Colonic mucosa (tissue), 4 donors: ENCODE measurements at regions not wholly inside any gene's neighbourhood (a gene's known extent, or its start where the extent isn't known, plus 50 kb on each side); places are given as distances from the start of the nearest gene placed in this dataset.

ENCODE experiments used
- DNase-seq: peaks from one replicate; pipeline ENCODE4 v3.0.0-alpha.2; 2020
- H3K27ac ChIP-seq: fragments of 200-600 bp; one replicate; pipeline ENCODE4 v1.8.0; 2021
- H3K27me3 ChIP-seq: fragments of 200-600 bp; one replicate; pipeline ENCODE4 v1.8.0; 2021
- H3K36me3 ChIP-seq: fragments of 200-600 bp; one replicate; pipeline ENCODE4 v1.8.0; 2021
- H3K4me1 ChIP-seq: fragments of 200-600 bp; one replicate; pipeline ENCODE4 v1.8.0; 2021; ENCODE audit warnings: mild to moderate bottlenecking
- H3K4me3 ChIP-seq: fragments of 200-600 bp; one replicate; pipeline ENCODE4 v1.8.0; 2021
- H3K9ac ChIP-seq, 2 donors: one replicate each; pipeline ENCODE4 v1.7.0; 2013; ENCODE audit warnings: control low read depth in 2 of 2, low read depth in 2 of 2, low read length in 2 of 2
- H3K9me3 ChIP-seq: fragments of 200-600 bp; one replicate; pipeline ENCODE4 v1.8.0; 2021
- CTCF ChIP-seq: fragments of 200-600 bp; IDR thresholded peaks from one replicate; pipeline ENCODE4 v1.8.0; 2022; ENCODE audit warnings: antibody characterized with exemption, mild to moderate bottlenecking
- intact Hi-C: fragments of 100-400 bp; cut with DNase I; formaldehyde crosslinking; loops from one replicate; pipeline ENCODE4 v1.14.1; 2022
- donor health status: healthy.
- donor health status: DM: no; HTN: no; CAD: no.
- donor health status: DM: no; HTN: no; CAD: no.

GRCh38 chr12:94793191-94793595, 142.8 kb upstream of the TMCC3 start:
- Histone ChIP-seq H3K4me3 (no peak overlapping the region), H3K27me3 (no peaks in the 10 kb centered on the region), H3K9ac (no peak overlapping the region), H3K4me1 (no peaks in the 10 kb centered on the region), H3K27ac (no peak overlapping the region), H3K36me3 (no peaks in the 10 kb centered on the region), H3K9me3 (no peaks in the 10 kb centered on the region)
- no peak for DNase-seq
- no peak for TF ChIP-seq CTCF
- intact Hi-C loops: no loop called here

GRCh38 chr12:94792693-94793092, 142.3 kb upstream of the TMCC3 start:
- Histone ChIP-seq H3K4me1 (no peaks in the 10 kb centered on the region), H3K27me3 (no peaks in the 10 kb centered on the region), H3K36me3 (no peaks in the 10 kb centered on the region), H3K27ac (no peak overlapping the region), H3K9me3 (no peaks in the 10 kb centered on the region), H3K9ac (no peak overlapping the region), H3K4me3 (no peak overlapping the region)
- DNase-seq: no peak
- no peak for TF ChIP-seq CTCF
- intact Hi-C loops: no loop called here

DNA sequence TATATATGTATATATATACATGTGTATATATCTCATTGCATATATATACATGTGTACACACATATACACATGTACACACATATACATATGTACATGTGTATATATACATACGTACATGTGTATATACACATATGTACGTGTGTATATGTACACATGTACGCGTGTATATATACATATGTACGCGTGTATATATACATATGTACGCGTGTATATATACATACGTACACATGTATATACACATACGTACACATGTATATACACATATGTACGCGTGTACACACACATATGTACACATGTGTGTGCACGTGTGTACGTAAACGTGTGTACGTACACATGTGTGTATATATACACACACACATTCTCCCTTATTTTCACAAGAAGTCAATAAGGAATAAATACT, 141.6 kb upstream of the TMCC3 start:
- no peaks in the 10 kb centered on the region for H3K4me1 ChIP-seq

GRCh38 chr12:94790825-94791224, 140.5 kb upstream of the TMCC3 start:
- intact Hi-C loops: no loop called here
- H3K9ac ChIP-seq: no peak overlapping the region
- no peaks in the 10 kb centered on the region for H3K9me3 ChIP-seq
- DNase-seq: no peak
- no peak overlapping the region for H3K27ac ChIP-seq
- no peak for TF ChIP-seq CTCF
- H3K4me3 ChIP-seq: no peak overlapping the region
- H3K4me1 ChIP-seq: no peaks in the 10 kb centered on the region
- H3K36me3 ChIP-seq: no peaks in the 10 kb centered on the region
- H3K27me3 ChIP-seq: no peaks in the 10 kb centered on the region

More for the DNA sequence above, 141.6 kb upstream of the TMCC3 start:
- DNase-seq: no peak
- Histone ChIP-seq H3K27ac (no peak overlapping the region), H3K27me3 (no peaks in the 10 kb centered on the region), H3K9ac (no peak overlapping the region), H3K36me3 (no peaks in the 10 kb centered on the region), H3K9me3 (no peaks in the 10 kb centered on the region), H3K4me3 (no peak overlapping the region)
- TF ChIP-seq CTCF: no peak
- intact Hi-C loops: no loop called here

DNA sequence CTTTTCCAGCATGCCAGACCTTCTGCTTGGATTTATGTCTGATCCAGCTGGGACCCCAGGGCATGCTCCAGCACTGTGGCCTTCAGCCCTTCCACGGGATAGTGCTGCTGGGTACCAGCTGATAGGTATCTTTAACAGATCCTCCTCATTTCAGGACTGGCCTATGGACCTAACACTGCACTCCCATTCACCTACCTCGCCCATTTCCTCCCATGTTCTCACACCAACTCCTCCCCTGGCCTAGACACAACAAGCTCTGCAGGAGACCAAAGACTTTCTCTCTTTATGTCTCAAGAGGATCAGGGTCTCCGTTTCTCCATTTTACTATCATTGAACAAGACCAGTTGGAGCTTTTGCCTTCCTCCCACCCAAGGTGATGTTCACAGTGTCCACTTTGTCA, 140.0 kb upstream of the TMCC3 start:
- Histone ChIP-seq H3K9me3 (no peaks in the 10 kb centered on the region), H3K27me3 (no peaks in the 10 kb centered on the region), H3K27ac (no peak overlapping the region), H3K4me1 (no peaks in the 10 kb centered on the region), H3K36me3 (no peaks in the 10 kb centered on the region), H3K4me3 (no peak overlapping the region), H3K9ac (no peak overlapping the region)
- intact Hi-C loops: no loop called here
- no peak for TF ChIP-seq CTCF
- no peak for DNase-seq
